ENCODE measurements at regions not wholly inside any gene's neighbourhood (a gene's known extent, or its start where the extent isn't known, plus 50 kb on each side); places are given as distances from the start of the nearest gene placed in this dataset.

- TF ChIP-seq ZNF274 (IDR thresholded peaks at IDR 0.05; ENCODE audit: borderline replicate concordance, extremely low read depth, low read length) (no peak), EZH2 (IDR thresholded peaks at IDR 0.05; ENCODE audit: low read depth, low read length, severe bottlenecking) (no peak), TEAD4 (IDR thresholded peaks at IDR 0.05; ENCODE audit: low read depth, low read length) (no peak), TCF12 (IDR thresholded peaks at IDR 0.05; ENCODE audit: low read depth, low read length) (no peak), ATF2 (IDR thresholded peaks at IDR 0.05; ENCODE audit: low read length) (no peak), CTCF (IDR thresholded peaks at IDR 0.05; ENCODE audit: control extremely low read depth in 1 of 3, insufficient read depth in 1 of 3, low read depth in 1 of 3, low read length in 3 of 3) (no peak), TBP (IDR thresholded peaks at IDR 0.05; ENCODE audit: low read depth, low read length) (no peak), KDM5A (IDR thresholded peaks at IDR 0.05; ENCODE audit: low read length) (no peak), GTF2F1 (IDR thresholded peaks at IDR 0.05; ENCODE audit: borderline replicate concordance, low read depth, low read length) (no peak), FOSL1 (IDR thresholded peaks at IDR 0.05; ENCODE audit: insufficient read depth, low read depth, low read length) (no peak), SRF (IDR thresholded peaks at IDR 0.05; ENCODE audit: low read depth, low read length) (no peak), TAF7 (optimal IDR thresholded peaks at IDR 0.05; ENCODE audit: borderline replicate concordance, low read depth, low read length) (no peak), SIN3A (conservative IDR thresholded peaks at IDR 0.05 in 1 of 2, IDR thresholded peaks at IDR 0.05 in 1 of 2; ENCODE audit: low read depth in 1 of 2, low read length in 2 of 2) (no peak), YY1 (IDR thresholded peaks at IDR 0.05; ENCODE audit: low read depth, low read length) (no peak), BACH1 (IDR thresholded peaks at IDR 0.05; ENCODE audit: low read length) (no peak), ASH2L (IDR thresholded peaks at IDR 0.05; ENCODE audit: low read length) (no peak), RFX5 (IDR thresholded peaks at IDR 0.05; ENCODE audit: borderline replicate concordance, low read depth, low read length) (no peak), CTBP2 (IDR thresholded peaks at IDR 0.05; ENCODE audit: borderline replicate concordance, insufficient read depth, insufficient read length, low read length) (no peak), CHD2 (IDR thresholded peaks at IDR 0.05; ENCODE audit: low read length) (no peak)
Observed at GRCh38 chr10:111234914-111235302, 158.1 kb downstream of the ADRA2A start (continued).

Data from H1 (cell line).